BJ (cell line): ENCODE measurements at regions not wholly inside any gene's neighbourhood (a gene's known extent, or its start where the extent isn't known, plus 50 kb on each side); places are given as distances from the start of the nearest gene placed in this dataset.
A peak's percentile ranks its signal among the peaks of the same experiment; 100 is the strongest.

Experiments used
- CTCF ChIA-PET: fragments of 350-600 bp; formaldehyde crosslinking; extraction: SDS; loops from one replicate; lab custom pipeline; 2021; ENCODE audit warnings: antibody characterized with exemption, inconsistent platforms; lab: Yijun Ruan, JAX
- POLR2A ChIA-PET: fragments of 300-600 bp; sonication (Branson Sonifier 250); formaldehyde crosslinking; extraction: SDS; loops from one replicate; lab custom pipeline; 2021; ENCODE audit warnings: antibody characterized with exemption; lab: Charles Lee
- DNase-seq: peaks from one replicate; pipeline ENCODE4 v3.0.0-alpha.2; 2011; ENCODE audit warnings: low read depth
- H3K27me3 ChIP-seq: 2 replicates; pipeline ENCODE4 v1.6.0; 2011; ENCODE audit warnings: low read length; ENCODE audit not compliant: control insufficient read depth, insufficient read depth
- H3K36me3 ChIP-seq: 2 replicates; pipeline ENCODE4 v1.5.1; 2011; ENCODE audit warnings: low read length; ENCODE audit not compliant: control insufficient read depth, insufficient read depth
- H3K4me3 ChIP-seq: 2 replicates; pipeline ENCODE4 v1.5.1; 2011; ENCODE audit warnings: low read depth, mild to moderate bottlenecking, control low read depth, low read length
- CTCF ChIP-seq: IDR thresholded peaks from 2 replicates; pipeline ENCODE4 v1.5.1; 2011; ENCODE audit warnings: low read depth, mild to moderate bottlenecking, control low read depth, inconsistent platforms, low read length, moderate library complexity; ENCODE audit not compliant: insufficient read depth

- ChIA-PET POLR2A (no interaction called here), CTCF (interaction anchor here (1.4 kb wide), 1 partner anchor 24 kb away, joined by 5 read pairs; no protein-coding TSS in a partner anchor)
- peaks cover 2% of the 10 kb centered on the region for H3K27me3 ChIP-seq
- no peak for TF ChIP-seq CTCF
- no peak for DNase-seq
- no peak overlapping the region for H3K4me3 ChIP-seq
- no peaks in the 10 kb centered on the region for H3K36me3 ChIP-seq
Observed at GRCh38 chr10:78559661-78560340, 509.0 kb upstream of the ZMIZ1 start.

GRCh38 chr10:78560341-78560688 lies 508.5 kb upstream of the ZMIZ1 start:
- no peak for TF ChIP-seq CTCF
- Histone ChIP-seq H3K27me3 (peaks cover 2% of the 10 kb centered on the region), H3K36me3 (no peaks in the 10 kb centered on the region), H3K4me3 (no peak overlapping the region)
- ChIA-PET POLR2A (no interaction called here), CTCF (no interaction called here)
- DNase-seq = no peak

GRCh38 chr10:78563314-78563713 lies 505.5 kb upstream of the ZMIZ1 start:
- TF ChIP-seq CTCF = no peak

GRCh38 chr10:78565841-78566240 lies 502.9 kb upstream of the ZMIZ1 start:
- CTCF ChIA-PET = interaction anchor here (0.6 to 1.1 kb wide), 3 partner anchors 24 to 516 kb away, joined by 3 to 5 read pairs (median 3); no protein-coding TSS in a partner anchor
- Histone ChIP-seq H3K27me3 (peaks cover 6% of the 10 kb centered on the region), H3K4me3 (no peak overlapping the region), H3K36me3 (no peaks in the 10 kb centered on the region)
- no peak for DNase-seq
- POLR2A ChIA-PET = no interaction called here
- no peak for TF ChIP-seq CTCF

More at GRCh38 chr10:78563314-78563713, 505.5 kb upstream of the ZMIZ1 start:
- H3K36me3 ChIP-seq = no peaks in the 10 kb centered on the region
- CTCF ChIA-PET = interaction anchor here (0.6 kb wide), 1 partner anchor 131 kb away, joined by 3 read pairs; no protein-coding TSS in a partner anchor
- no peak for DNase-seq
- H3K4me3 ChIP-seq = no peak overlapping the region
- H3K27me3 ChIP-seq = peaks cover 6% of the 10 kb centered on the region
- POLR2A ChIA-PET = no interaction called here

GRCh38 chr10:78566284-78567111 lies 502.3 kb upstream of the ZMIZ1 start:
- Histone ChIP-seq H3K27me3 (peaks cover 6% of the 10 kb centered on the region), H3K4me3 (no peak overlapping the region), H3K36me3 (no peaks in the 10 kb centered on the region)
- TF ChIP-seq CTCF = no peak
- POLR2A ChIA-PET = interaction anchor here (0.7 kb wide), 1 partner anchor 148 kb away, joined by 3 read pairs; no protein-coding TSS in a partner anchor
- CTCF ChIA-PET = interaction anchor here (0.6 to 1.1 kb wide), 3 partner anchors 25 to 516 kb away, joined by 3 to 5 read pairs (median 3); no protein-coding TSS in a partner anchor
- DNase-seq = peak; percentile 74
